ENCODE measurements at regions not wholly inside any gene's neighbourhood (a gene's known extent, or its start where the extent isn't known, plus 50 kb on each side); places are given as distances from the start of the nearest gene placed in this dataset.

DNA sequence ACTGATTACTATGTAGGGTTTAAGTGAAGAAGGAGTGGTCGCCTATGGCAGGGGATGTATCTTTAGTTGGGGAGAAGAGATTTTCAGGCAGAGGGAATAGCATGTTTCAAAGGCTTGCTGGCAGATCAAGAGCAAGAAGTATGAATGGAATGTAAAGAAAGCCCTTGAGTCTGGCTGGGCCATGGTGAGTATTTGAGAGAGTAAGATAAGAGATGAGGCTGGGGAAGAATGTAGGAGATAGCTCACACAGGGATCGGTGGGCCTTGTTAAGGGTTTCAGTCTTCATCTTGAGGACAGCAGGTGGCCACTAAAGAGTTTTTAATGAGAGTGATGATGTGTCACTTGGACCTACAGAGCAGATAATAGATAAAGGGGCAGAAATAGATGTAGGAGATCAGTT lies 319.1 kb upstream of the RPS6KA3 start:
- Histone ChIP-seq H3K9me2 (replicated peaks; ENCODE audit: insufficient read depth) (no peaks in the 10 kb centered on the region), H3K9me3 (ENCODE audit: low read depth) (no peaks in the 10 kb centered on the region), H3K4me1 (ENCODE audit: insufficient read depth) (no peaks in the 10 kb centered on the region), H3K4me2 (no peak overlapping the region), H2AFZ (no peak overlapping the region), H3K27ac (no peak overlapping the region), H3K79me2 (no peaks in the 10 kb centered on the region), H3K36me3 (replicated peaks; ENCODE audit: insufficient read depth, low read depth) (no peaks in the 10 kb centered on the region), H3K4me3 (no peak overlapping the region), H3K27me3 (no peaks in the 10 kb centered on the region), H4K20me1 (ENCODE audit: insufficient read depth, poor library complexity, severe bottlenecking) (no peaks in the 10 kb centered on the region)
- TF ChIP-seq EZH2 (IDR thresholded peaks at IDR 0.05; ENCODE audit: borderline replicate concordance): no peak
- no peak for TF ChIP-seq EZH2phosphoT487 (IDR thresholded peaks at IDR 0.05; ENCODE audit: low read depth, severe bottlenecking, unreplicated experiment)
- TF ChIP-seq CTCF (IDR thresholded peaks at IDR 0.05; ENCODE audit: poor library complexity): no peak
- no peak for DNase-seq (ENCODE audit: low spot score)
- WGBS (ENCODE audit: low lambda C conversion rate, missing lambda C conversion rate): 41% methylated on average over 2 of the region's 2 CpGs

DNA sequence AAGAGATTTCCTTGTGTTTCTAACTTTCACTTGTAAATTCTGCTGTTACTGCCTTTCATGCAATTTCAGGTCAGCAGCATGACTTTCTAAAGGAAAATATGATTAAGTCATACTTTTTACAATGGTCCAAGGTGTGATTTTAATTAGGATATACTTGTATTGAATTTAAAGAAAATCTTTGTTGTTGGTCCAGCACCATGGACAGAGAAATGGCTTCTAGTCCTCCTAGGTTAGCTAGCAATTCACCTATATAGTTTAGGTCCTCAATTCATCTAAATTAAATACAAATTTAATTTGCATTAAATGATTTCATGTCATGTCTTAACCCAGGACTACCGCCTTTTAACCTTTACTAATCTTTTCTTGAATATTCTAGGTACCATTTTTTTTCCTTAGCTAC lies 304.9 kb upstream of the RPS6KA3 start:
- 29% methylated on average over 1 of the region's 1 CpG for WGBS (ENCODE audit: low lambda C conversion rate, missing lambda C conversion rate)

GRCh38 chrX:20567108-20567507 lies 300.4 kb upstream of the RPS6KA3 start:
- Histone ChIP-seq H3K4me2 (no peak overlapping the region), H3K4me3 (no peak overlapping the region), H3K27ac (no peak overlapping the region), H2AFZ (no peak overlapping the region), H3K36me3 (replicated peaks; ENCODE audit: insufficient read depth, low read depth) (no peaks in the 10 kb centered on the region), H3K9me3 (ENCODE audit: low read depth) (no peaks in the 10 kb centered on the region), H4K20me1 (ENCODE audit: insufficient read depth, poor library complexity, severe bottlenecking) (no peaks in the 10 kb centered on the region), H3K27me3 (no peaks in the 10 kb centered on the region), H3K9me2 (replicated peaks; ENCODE audit: insufficient read depth) (no peaks in the 10 kb centered on the region), H3K79me2 (no peaks in the 10 kb centered on the region), H3K4me1 (ENCODE audit: insufficient read depth) (no peaks in the 10 kb centered on the region)
- TF ChIP-seq CTCF (IDR thresholded peaks at IDR 0.05; ENCODE audit: poor library complexity): no peak
- no peak for TF ChIP-seq EZH2phosphoT487 (IDR thresholded peaks at IDR 0.05; ENCODE audit: low read depth, severe bottlenecking, unreplicated experiment)
- DNase-seq (ENCODE audit: low spot score): no peak

More for the DNA sequence above, 304.9 kb upstream of the RPS6KA3 start:
- peak; percentile 31 for DNase-seq (ENCODE audit: low spot score)
- Histone ChIP-seq H3K4me3 (no peak overlapping the region), H4K20me1 (ENCODE audit: insufficient read depth, poor library complexity, severe bottlenecking) (no peaks in the 10 kb centered on the region), H3K9me3 (ENCODE audit: low read depth) (no peaks in the 10 kb centered on the region), H2AFZ (no peak overlapping the region), H3K27me3 (no peaks in the 10 kb centered on the region), H3K36me3 (replicated peaks; ENCODE audit: insufficient read depth, low read depth) (no peaks in the 10 kb centered on the region), H3K4me2 (no peak overlapping the region), H3K4me1 (ENCODE audit: insufficient read depth) (no peaks in the 10 kb centered on the region), H3K79me2 (no peaks in the 10 kb centered on the region), H3K27ac (no peak overlapping the region), H3K9me2 (replicated peaks; ENCODE audit: insufficient read depth) (no peaks in the 10 kb centered on the region)
- TF ChIP-seq EZH2phosphoT487 (IDR thresholded peaks at IDR 0.05; ENCODE audit: low read depth, severe bottlenecking, unreplicated experiment): no peak

- peak; percentile 50 for DNase-seq (ENCODE audit: low spot score)
- peaks cover 3% of the 10 kb centered on the region for H3K9me3 ChIP-seq (ENCODE audit: low read depth)
- no peak overlapping the region for H2AFZ ChIP-seq
- no peaks in the 10 kb centered on the region for H4K20me1 ChIP-seq (ENCODE audit: insufficient read depth, poor library complexity, severe bottlenecking)
- peak overlapping the region; percentile 64 for H3K27ac ChIP-seq
- no peak overlapping the region for H3K4me3 ChIP-seq
- H3K36me3 ChIP-seq (replicated peaks; ENCODE audit: insufficient read depth, low read depth): no peaks in the 10 kb centered on the region
- H3K27me3 ChIP-seq: no peaks in the 10 kb centered on the region
- H3K9me2 ChIP-seq (replicated peaks; ENCODE audit: insufficient read depth): no peaks in the 10 kb centered on the region
- H3K4me1 ChIP-seq (ENCODE audit: insufficient read depth): no peaks in the 10 kb centered on the region
- 57% methylated on average over 3 of the region's 3 CpGs for WGBS (ENCODE audit: low lambda C conversion rate, missing lambda C conversion rate)
- H3K79me2 ChIP-seq: no peaks in the 10 kb centered on the region
- H3K4me2 ChIP-seq: no peak overlapping the region
- TF ChIP-seq EZH2 (IDR thresholded peaks at IDR 0.05; ENCODE audit: borderline replicate concordance): no peak
- no peak for TF ChIP-seq CTCF (IDR thresholded peaks at IDR 0.05; ENCODE audit: poor library complexity)
- no peak for TF ChIP-seq EZH2phosphoT487 (IDR thresholded peaks at IDR 0.05; ENCODE audit: low read depth, severe bottlenecking, unreplicated experiment)
These were observed 280.9 kb upstream of the RPS6KA3 start for GRCh38 chrX:20547611-20548051.

All from hepatocyte (in vitro differentiated cells).